ENCODE measurements at regions not wholly inside any gene's neighbourhood (a gene's known extent, or its start where the extent isn't known, plus 50 kb on each side); places are given as distances from the start of the nearest gene placed in this dataset.

- intact Hi-C loops (cut with micrococcal nuclease), result no loop called here
- no TSS peak for BruUV-seq (replicated peaks)
Observed at GRCh38 chr5:87008751-87009560, 258.7 kb upstream of the RASA1 start.

More at GRCh38 chr5:87008751-87009560, 258.7 kb upstream of the RASA1 start:
- no peaks in the 10 kb centered on the region for H4K20me1 ChIP-seq (replicated peaks; ENCODE audit: control insufficient read depth, extremely low read depth, insufficient read depth, low read length)
- H3K9me3 ChIP-seq (replicated peaks; ENCODE audit: control insufficient read depth, insufficient read depth, low read length), result no peaks in the 10 kb centered on the region
- H3K9ac ChIP-seq (replicated peaks; ENCODE audit: extremely low read depth, insufficient read depth, low read length), result no peak overlapping the region
- H3K4me2 ChIP-seq (ENCODE audit: insufficient read depth, low read length), result no peak overlapping the region
- no peak overlapping the region for H3K27ac ChIP-seq (ENCODE audit: insufficient read depth, low read depth, low read length)
- H3K27me3 ChIP-seq (ENCODE audit: control insufficient read depth in 2 of 2, insufficient read depth in 2 of 2, low read length in 2 of 2), result no peaks in the 10 kb centered on the region
- no peak for TF ChIP-seq EZH2 (IDR thresholded peaks at IDR 0.05; ENCODE audit: borderline replicate concordance, low read depth, low read length, severe bottlenecking)
- no peak for TF ChIP-seq MYC (IDR thresholded peaks at IDR 0.05; ENCODE audit: low read depth, low read length)
- TF ChIP-seq FOS (IDR thresholded peaks at IDR 0.05; ENCODE audit: borderline replicate concordance, insufficient read depth, low read length), result no peak
- TF ChIP-seq MAX (IDR thresholded peaks at IDR 0.05; ENCODE audit: insufficient read depth, insufficient read length), result no peak
- TF ChIP-seq POLR2A (IDR thresholded peaks at IDR 0.05; ENCODE audit: low read depth, low read length), result no peak
- TF ChIP-seq JUN (IDR thresholded peaks at IDR 0.05; ENCODE audit: borderline replicate concordance, insufficient read depth, insufficient read length, low read depth), result no peak
- TF ChIP-seq GATA2 (IDR thresholded peaks at IDR 0.05; ENCODE audit: insufficient read depth, insufficient read length, low read depth, low read length), result no peak
- TF ChIP-seq CTCF (IDR thresholded peaks at IDR 0.05; ENCODE audit: extremely low read depth in 1 of 2, insufficient read depth in 1 of 2, low read depth in 1 of 2, low read length in 2 of 2), result no peak
- no peak for TF ChIP-seq POLR2AphosphoS5 (IDR thresholded peaks at IDR 0.05; ENCODE audit: insufficient read depth, low read depth, low read length)
- FAIRE-seq (no peak), DNase-seq (ENCODE audit: low read depth, low spot score) (no peak)
- dilution Hi-C loops (cut with MboI; ENCODE audit: extremely low pct_ligation_motif_present, low sequenced_read_pairs), result no loop called here
- POLR2A ChIA-PET, result no interaction called here
- CTCF ChIA-PET, result interaction anchor here (0.8 to 7.3 kb wide), 3 partner anchors 38 to 772 kb away, joined by 3 to 79 read pairs (median 3); no protein-coding TSS in a partner anchor
- no peaks in the 10 kb centered on the region for H3K36me3 ChIP-seq (ENCODE audit: control insufficient read depth in 2 of 2, extremely low read depth in 1 of 2, insufficient read depth in 2 of 2, low read length in 2 of 2)
- H3K4me1 ChIP-seq (ENCODE audit: control insufficient read depth, extremely low read depth, insufficient read depth, low read length), result no peaks in the 10 kb centered on the region
- no peaks in the 10 kb centered on the region for H3K79me2 ChIP-seq (ENCODE audit: control insufficient read depth, insufficient read depth, low read length)
- H3K4me3 ChIP-seq (replicated peaks in 1 of 3; ENCODE audit: insufficient read depth in 1 of 3, low read depth in 1 of 3, low read length in 3 of 3), result no peak overlapping the region
- no peak overlapping the region for H2AFZ ChIP-seq (ENCODE audit: low read depth, low read length)
- H3K9me1 ChIP-seq (replicated peaks; ENCODE audit: control insufficient read depth, extremely low read depth, insufficient read depth, low read length), result no peaks in the 10 kb centered on the region
